ENCODE measurements at regions not wholly inside any gene's neighbourhood (a gene's known extent, or its start where the extent isn't known, plus 50 kb on each side); places are given as distances from the start of the nearest gene placed in this dataset.

DNA sequence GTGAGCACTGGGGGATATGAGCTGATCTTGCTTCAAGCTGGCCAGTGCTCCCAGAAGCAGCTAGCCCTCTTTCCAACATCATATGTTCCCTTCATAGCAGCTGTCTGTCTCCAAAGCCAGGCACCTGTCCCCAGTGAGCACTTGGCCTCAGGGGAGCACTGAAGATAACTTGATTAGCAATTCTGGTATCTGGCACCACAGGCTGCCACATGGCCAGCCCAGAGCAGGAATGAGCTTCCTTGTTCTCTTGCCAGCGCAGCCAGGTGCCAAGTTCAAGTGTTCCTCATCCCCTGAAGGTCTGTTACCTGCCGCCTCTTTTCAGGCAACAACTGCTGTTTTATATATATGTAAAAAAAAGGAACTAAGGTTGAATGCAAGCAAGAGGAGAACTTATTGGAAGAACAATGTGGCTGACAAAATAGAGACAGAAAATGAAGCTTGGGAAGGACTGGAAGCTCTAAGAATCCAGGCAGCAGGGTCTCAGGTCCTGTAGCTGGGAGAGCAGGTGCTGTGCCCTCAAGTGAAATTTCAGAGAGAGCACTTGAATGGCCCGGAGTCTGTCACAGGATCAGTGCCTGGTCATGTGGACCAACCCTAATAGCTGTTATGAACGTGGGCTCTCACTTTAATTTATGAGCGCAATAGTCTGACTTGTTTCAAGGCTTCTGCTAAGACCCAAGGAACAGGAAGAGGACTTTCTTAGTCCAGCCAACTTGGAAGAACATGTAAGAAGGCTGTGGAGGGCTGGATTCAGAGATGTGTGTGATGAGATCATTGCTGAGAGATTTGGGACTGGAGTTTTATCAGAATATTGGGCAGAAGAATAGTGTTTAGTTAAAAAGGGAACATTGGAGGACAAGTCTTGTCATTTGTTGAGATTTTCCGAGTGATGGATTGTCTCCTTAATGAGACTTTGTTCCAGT is 267.2 kb downstream of the GLRX3 start:
- no peak for DNase-seq (ENCODE audit: low read depth)

DNA sequence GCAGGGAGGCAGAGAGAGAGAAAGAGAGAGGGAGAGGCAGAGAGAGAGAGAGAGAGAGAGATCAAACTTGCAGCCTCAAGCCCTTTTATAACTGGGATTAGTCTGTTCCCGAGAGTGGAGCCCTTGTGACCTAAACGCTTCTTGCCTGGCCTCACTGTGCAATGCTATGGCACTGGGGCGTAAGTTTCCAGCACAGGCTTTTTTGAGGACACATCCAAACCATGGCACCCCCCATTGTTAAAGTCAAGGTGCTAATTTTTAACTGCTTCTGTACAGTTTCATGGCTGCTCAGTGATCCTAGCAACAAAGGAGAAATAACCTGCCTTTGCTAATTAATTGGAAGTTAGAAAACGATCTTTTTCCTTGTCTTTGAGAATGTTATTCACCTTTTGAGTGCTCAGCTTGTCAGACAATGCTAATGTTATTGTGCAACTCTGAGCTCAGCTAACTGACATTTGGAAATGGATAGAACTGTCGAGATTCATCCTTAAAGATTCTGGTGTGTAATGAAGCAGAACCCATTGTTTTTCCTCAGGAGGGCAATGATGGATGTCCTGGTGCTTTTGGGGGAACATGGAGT is 268.4 kb downstream of the GLRX3 start:
- DNase-seq (ENCODE audit: low read depth) = no peak

DNA sequence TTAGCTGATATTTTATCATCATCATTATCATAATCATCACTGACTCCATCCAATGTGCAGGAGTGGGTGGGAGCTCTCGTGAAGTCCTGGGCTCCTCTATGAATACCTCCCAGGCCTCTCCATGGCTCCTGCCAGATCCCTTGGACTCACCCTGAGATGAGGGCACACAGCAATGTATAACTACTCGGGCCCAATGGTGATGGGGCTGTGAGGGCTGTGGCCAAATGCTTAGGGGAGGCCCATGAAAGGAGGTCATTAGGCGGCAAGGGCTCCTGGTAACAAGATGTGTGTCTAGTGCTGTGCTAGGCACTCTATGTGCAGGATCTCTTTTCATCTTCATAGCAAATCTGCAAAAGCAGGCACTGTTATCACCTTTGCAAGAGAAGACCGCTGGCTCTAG is 270.9 kb downstream of the GLRX3 start:
- DNase-seq (ENCODE audit: low read depth) = no peak

DNA sequence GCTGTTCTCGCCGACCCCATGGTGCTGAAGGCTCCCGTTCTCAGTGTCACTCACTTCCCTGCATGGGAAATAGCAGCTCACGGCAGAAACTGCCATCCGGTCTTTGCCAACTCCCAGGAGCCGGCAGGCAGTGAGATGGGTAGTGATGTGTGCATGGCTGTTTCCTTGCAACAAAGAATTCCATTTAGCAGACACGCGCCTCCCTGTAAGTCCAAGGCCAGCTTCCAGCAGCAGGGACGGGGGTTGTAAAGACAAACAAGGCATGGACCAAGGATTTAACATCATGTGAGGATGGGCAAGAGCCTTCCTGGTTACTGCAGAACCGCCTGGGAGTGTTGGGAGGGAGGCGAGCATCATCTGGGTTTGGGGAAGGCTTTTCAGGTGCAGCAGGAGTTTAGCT is 273.1 kb downstream of the GLRX3 start:
- DNase-seq (ENCODE audit: low read depth) = no peak

DNA sequence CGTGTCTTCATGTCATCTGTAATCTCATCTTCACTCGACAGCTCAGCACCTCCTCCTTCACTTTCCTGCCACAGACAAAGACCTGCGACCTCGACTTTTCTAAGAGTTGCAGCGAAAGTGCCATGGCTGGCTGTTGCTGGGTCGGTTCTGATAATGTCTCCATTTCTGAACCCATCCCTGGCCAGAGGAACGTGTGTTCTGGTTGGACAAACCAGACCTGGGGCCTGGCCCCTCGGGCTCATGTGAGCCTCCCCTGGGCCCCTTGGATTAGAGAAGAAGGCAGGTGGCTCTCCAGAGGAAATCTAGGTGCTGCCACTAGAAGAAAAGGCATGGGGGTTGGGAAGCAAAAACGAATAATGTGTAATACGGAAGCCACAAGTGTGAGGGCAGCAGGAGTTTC is 273.7 kb downstream of the GLRX3 start:
- no peak for DNase-seq (ENCODE audit: low read depth)

DNA sequence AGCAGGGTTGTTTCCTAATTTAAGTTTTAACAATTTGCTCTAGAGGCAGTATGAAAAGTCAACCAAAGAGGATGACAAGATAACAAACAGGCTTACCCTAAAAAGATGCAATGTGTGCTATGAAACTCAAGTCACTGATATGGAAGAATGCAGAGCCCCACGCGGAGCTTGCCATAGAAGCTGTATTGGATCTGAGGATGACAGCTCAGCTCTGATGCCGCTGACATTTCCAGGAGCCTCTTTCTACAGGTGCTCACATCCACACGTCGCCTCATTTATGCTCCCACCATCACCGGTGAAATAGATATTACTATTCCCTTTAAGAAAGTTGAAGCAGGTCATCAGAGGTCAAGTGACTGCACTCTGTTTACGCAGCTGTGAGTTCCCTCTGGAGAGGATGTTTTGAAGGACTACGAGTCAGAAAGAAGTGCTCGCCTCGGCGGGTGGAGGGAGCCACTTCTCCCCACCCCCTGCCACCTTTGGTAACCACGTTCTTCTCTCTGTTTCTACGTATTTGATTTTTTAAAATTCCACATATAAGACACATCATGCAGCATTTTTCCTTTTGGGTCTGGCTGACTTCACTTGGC is 275.4 kb downstream of the GLRX3 start:
- no peak for DNase-seq (ENCODE audit: low read depth)

DNA sequence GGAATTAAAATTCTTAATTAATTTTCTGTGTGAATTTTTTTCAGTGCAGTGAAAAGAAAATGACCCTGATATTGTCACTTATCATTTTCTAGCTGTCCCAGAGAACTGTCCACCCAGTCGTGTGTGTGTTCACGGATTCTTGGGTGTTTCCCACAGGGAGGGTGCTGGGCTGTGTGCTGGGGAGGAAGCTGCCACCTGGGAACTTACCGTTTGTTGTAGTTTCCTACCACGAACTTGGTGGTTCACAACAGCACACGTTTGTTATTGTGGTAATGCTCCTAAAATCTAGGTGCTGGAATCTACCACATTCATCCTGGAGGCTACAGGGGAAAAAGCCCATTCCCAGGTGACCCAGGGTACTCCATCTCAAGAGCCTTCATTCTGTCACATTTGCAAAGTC is 276.1 kb downstream of the GLRX3 start:
- DNase-seq (ENCODE audit: low read depth) = no peak

DNA sequence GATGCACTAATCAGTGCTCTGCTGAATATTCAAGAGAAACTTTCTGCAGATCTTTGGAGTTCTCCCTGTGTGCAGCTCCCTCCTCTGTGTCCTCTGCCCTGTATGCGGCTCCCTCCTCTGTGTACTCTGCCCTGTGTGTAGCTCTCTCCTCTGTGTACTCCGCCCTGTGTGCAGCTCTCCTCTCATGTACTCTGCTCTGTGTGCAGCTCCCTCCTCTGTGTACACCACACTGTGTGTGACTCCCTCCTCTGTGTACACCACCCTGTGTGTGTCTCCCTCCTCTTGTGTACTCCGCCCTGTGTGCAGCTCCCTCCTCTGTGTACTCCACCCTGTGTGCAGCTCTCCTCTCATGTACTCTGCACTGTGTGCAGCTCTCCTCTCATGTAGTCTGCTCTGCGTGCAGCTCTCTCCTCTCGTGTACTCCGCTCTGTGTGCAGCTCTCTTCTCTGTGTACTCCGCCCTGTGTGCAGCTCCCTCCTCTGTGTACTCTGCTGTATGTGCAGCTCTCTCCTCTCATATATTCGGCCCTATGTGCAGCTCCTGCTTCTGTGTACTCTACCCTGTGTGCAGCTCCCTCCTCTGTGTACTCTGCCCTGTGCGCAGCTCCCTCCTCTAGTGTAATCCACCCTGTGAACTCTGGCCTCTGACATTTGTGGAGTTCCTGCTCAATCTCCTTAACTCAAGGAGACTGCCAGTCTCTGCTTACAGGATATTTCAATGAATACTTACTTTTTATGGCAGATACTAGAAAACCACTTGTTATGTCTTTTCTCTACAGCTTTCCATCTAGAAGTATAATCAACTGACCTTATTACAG is 280.4 kb downstream of the GLRX3 start:
- DNase-seq (ENCODE audit: low read depth) = no peak

DNA sequence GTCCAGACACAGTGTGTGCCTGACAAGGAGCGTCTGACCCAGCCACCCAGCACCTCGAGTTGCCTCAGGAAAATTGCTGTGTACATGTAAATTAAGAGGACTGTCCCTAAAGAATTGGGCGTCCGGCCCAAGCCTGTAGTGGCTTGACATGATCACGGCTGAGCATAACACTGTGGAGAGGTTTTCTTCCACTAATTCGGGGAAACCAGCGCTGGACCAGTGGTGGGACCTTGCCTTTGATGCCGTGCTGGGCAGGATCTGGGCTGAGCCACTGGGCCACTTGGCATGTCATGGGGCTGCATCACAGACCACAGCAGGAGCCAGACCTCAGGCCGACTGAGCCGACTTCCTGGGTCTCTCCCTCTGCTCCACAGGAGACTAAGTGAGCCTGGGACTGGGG is 282.5 kb downstream of the GLRX3 start:
- no peak for DNase-seq (ENCODE audit: low read depth)

DNA sequence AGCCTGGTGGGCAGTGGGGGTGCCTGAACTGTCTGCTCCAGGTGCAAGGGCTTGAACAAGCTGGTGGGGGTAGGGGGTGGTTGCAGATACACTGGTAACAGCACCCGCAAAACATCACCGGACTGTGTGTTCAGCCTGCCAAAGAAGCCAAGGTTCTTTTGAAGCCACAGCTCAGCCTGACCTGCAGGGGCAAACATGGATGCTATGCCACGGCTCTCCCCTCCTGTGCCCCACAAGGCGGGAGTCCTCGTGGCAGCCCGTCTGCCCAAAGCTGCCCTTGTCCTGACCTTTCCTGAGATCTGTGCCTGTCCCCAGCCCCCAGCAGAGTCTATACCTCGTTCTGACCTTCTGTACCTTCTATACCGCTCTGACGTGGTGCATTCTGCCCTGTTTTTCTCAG is 285.7 kb downstream of the GLRX3 start:
- no peak for DNase-seq (ENCODE audit: low read depth)

DNA sequence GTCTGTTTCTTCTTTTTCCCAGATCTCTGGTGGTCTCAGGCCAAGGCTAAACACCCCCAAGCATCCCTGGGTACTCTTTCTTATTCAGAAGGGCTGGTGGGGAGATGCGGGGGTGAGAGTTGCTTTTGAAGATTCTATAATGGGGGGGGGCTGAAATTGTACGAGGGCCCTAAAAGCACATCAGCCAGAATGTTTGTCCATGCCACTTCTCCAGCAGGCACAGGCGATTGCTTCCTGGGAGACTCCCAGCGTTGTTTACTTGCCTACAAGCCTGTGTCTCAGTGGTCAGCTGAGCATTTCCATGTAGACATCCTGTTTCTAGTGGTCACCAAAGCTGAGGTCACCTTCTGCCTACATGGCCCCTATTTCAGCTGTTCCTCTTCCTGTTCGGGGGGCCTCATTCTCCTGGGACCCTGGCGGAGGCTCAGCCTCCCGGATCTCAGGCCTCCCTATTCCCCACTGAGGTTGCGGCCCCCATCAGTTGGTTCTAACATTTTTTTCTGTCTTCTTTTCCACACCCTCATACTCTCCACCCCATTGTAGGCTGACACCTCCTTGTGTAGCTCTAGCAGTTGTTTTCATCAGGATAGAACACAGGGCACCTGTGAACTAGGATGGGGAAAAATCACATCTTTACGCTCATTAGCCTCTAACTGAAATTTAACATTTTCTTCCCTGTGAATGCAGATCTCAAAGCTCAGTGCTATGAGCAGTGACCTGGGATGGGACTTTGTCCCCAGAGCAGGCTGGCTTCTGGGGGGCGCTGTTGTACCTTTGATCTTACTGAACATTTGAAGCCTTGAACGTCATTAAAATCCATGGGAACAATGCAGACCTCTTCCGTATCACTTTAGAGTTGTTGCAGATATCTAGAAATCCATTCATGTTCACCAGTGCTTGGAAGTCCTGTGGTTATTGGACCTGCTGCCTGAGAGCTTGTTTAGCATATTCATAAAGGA is 286.5 kb downstream of the GLRX3 start:
- no peak for DNase-seq (ENCODE audit: low read depth)

DNA sequence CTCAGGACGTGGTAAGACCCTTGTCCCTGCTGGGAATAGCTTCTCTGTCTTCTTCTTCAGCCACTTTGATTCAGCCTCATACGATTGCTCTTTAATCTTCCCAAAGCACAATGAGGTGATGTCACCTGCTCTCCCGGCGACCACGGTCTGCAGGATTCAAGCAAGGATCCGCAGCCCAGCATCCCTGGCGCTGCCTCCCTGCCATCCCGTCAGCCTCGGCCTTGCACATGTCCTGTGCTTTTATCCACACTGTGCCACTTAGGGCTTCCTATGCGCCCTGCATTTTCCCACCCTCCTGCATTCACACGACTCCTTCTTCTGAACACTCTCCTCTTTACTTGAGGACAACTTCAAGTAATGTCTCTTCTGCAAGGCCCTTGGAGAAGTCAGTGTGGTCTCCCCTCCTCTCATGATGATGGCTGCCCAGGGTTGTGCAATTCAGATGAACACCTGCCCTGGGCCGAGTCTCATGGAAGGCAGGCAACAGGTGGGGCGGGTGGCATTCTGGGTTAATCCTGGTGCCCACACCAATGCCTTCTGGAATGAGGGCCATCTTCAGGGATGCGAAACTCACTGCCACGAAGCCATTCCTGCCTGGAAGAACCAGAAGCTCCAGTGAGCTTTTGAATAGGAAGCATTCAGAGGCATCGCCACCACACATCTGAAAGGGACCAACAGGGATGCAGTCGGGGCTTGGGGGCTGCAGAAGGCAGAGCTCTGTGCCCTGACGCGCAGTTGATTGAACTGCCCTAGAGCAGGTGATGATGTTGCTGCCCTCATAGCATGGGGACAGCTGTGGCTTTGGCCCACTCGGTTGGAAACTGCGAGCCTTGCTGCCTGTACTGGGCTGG is 287.5 kb downstream of the GLRX3 start:
- no peak for DNase-seq (ENCODE audit: low read depth)

DNA sequence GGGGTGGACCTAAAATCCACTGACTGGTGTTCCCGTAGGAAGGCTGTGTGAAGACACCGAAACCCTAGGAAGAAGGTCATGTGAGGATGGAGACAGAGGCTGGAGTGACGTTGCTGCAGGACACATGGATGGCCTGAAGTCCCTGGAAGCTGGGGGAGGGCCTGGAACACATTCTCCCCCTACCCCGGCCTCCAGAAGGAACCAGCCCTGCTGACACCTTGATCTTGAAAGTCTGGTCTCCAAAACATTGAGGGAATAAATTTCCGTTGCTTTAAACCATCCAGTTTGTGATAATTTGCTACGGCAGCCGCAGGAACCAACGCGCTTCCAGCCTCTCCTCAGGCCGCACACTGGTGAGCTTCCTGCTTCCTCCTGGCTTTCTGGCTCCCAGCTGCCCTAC is 288.2 kb downstream of the GLRX3 start:
- DNase-seq (ENCODE audit: low read depth) = no peak

DNA sequence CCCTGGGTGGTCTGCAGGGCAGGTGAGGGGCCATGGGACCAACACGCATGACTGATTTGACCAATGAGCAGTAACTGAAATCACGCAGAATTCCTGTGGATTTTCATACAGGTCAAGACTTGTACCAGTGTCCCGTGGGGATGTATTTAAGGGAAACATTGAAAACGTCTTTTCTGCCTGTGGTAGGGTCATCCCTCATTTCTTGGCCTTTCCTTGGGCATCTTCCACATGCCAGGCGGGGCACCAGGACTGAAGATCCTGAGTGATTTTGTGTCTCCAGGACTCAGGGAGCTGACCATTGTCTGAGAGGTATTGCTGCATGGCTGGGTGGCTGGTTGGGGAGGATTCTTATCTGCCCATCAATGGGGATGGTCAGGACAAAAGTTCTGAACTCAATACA is 289.0 kb downstream of the GLRX3 start:
- DNase-seq (ENCODE audit: low read depth) = no peak

DNA sequence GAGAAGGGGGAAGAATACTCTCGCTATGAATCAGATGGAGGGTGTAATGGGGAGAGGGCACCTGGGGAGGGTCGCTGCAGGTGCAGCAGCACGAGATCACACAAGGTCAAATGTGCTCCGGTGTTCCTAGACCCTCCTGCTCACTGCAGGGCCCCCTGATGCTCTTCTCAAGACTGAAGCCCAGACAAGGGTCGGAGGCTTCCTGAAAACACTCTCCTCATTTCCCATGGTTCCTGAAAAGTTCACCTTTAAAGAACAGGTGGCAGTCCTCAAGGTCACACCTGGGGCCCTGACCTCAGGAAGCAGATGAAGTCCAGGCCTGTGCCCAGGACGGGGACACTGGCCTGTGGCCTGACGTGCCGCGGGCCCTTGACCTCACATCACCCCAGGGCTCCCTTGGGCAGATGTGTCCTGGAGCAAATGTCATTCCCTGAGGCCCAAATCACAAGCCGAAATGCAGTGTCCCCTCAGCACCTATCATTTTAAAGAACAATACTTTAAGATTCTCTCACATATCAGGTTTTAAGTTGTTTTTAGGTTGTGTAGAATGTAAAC is 289.8 kb downstream of the GLRX3 start:
- DNase-seq (ENCODE audit: low read depth) = no peak

DNA sequence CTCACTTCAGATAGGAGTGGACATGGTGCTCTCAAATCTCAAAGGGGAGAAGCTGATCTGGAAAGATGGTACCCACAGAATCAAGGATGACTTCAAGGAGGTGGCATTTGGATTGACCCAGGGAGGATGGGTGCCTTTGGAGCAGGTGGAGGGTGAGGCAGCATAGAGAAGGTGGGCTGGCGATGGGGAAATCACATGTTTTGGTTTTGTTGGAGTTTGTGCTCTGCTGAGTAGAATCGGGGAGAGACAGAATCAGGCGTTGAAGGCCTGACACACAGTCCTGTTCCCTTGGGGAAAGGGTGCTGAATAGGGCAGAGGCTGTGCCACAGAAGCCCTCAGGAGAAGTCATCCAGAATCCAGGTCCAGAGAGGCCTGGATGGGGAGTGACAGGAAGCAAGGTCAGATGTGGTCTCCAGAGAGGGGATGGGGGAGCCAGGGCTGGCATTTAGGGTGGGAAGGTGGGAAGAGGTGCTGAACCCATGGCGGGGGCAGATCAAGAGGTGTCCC is 291.1 kb downstream of the GLRX3 start:
- DNase-seq (ENCODE audit: low read depth) = no peak

DNA sequence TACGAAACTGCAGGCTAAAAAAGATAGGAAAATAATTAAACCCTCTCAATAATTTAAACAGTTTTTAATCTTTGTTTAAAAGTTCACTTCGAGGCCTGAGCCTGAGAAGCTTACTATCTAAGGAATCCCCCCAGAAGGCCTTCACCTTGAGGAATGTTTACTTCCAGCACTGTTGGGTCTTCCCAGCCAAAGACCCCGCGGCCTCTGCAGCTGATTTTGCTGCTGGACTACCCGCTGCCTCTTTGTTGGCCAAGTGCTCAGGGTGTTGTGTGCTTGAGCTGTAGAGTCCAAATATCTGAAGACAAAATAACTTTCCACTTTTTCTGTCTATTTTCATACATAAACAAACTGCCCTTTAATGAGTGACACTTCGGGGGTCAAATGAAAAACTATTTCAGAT is 292.7 kb downstream of the GLRX3 start:
- DNase-seq (ENCODE audit: low read depth) = no peak

DNA sequence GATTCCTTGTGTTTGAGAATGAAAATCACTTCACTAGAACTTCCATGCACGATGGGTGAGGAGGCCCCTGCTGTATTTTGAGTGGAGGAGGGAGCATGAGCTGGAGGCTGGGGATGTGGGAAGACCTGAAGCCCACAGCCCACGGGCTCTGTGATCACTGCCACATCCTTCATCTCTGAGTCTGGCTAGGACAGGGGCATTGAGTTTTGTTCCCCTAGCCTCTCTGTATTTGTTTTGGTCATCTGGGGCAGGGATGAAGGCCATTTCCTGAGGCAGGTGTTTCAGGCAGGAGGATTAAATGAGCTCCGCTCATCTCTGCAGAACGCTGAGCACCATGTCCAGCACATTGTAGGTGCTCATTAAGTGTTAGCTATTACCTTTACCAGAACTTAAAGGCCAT is 293.6 kb downstream of the GLRX3 start:
- DNase-seq (ENCODE audit: low read depth) = no peak

DNA sequence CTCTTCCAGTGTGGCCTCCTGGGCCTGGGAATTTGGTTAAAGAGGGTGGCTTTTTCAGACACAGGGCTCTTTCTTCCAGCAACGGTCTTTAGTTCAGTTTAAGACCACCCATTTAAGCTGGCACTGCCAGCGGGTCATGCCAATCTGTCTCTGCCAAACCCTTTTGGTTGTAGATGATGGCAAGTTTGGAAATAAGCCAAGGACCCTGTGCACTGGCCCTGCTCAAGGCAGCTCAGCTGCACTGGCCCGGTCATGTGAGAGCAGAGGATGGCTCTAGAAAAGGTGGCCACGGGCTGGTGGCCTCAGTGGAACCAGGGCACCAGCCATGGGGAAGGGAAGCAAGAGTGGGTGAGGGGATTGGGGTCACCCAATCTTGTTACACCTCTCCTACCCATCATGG is 294.1 kb downstream of the GLRX3 start:
- DNase-seq (ENCODE audit: low read depth) = no peak
